H9 (cell line): ENCODE measurements at regions not wholly inside any gene's neighbourhood (a gene's known extent, or its start where the extent isn't known, plus 50 kb on each side); places are given as distances from the start of the nearest gene placed in this dataset.

ENCODE experiments used
- DNase-seq: peaks from one replicate; pipeline ENCODE4 v3.0.0-alpha.2; 2017
- H2AFZ ChIP-seq: one replicate; pipeline ENCODE4 v1.6.1; 2013; ENCODE audit warnings: mild to moderate bottlenecking, low read length, control low read depth, moderate library complexity
- H2AK5ac ChIP-seq: 2 replicates; pipeline ENCODE4 v1.6.1; 2013; ENCODE audit warnings: low read length, control low read depth, mixed read lengths; ENCODE audit not compliant: insufficient read length
- H2BK120ac ChIP-seq: one replicate; pipeline ENCODE4 v1.6.1; 2013; ENCODE audit warnings: low read depth, mild to moderate bottlenecking, low read length, control low read depth, inconsistent platforms; ENCODE audit not compliant: poor library complexity, severe bottlenecking
- H2BK12ac ChIP-seq: 2 replicates; pipeline ENCODE4 v1.6.1; 2013; ENCODE audit warnings: low read length, control low read depth, mixed read lengths, low read depth; ENCODE audit not compliant: insufficient read length
- H2BK15ac ChIP-seq: 2 replicates; pipeline ENCODE4 v1.6.1; 2013; ENCODE audit warnings: low read depth, low read length, control low read depth
- H2BK20ac ChIP-seq: one replicate; pipeline ENCODE4 v1.6.1; 2013; ENCODE audit warnings: low read depth, mild to moderate bottlenecking, low read length, control low read depth, inconsistent platforms; ENCODE audit not compliant: poor library complexity, severe bottlenecking
- H2BK5ac ChIP-seq: 2 replicates; pipeline ENCODE4 v1.6.1; 2013; ENCODE audit warnings: low read length, control low read depth, mixed read lengths; ENCODE audit not compliant: insufficient read length
- H3K14ac ChIP-seq: 2 replicates; pipeline ENCODE4 v1.6.1; 2013; ENCODE audit warnings: low read length, control low read depth; ENCODE audit not compliant: insufficient read depth
- H3K18ac ChIP-seq: 2 replicates; pipeline ENCODE4 v1.6.1; 2013; ENCODE audit warnings: low read depth, mild to moderate bottlenecking, mixed read lengths, low read length, control low read depth; ENCODE audit not compliant: insufficient read length
- H3K23ac ChIP-seq: 2 replicates; pipeline ENCODE4 v1.6.1; 2013; ENCODE audit warnings: low read length, control low read depth, mixed read lengths, low read depth; ENCODE audit not compliant: insufficient read length
- H3K23me2 ChIP-seq: 2 replicates; pipeline ENCODE4 v1.6.1; 2013; ENCODE audit warnings: low read depth, mild to moderate bottlenecking, mixed read lengths, low read length, control low read depth; ENCODE audit not compliant: insufficient read length, poor library complexity, severe bottlenecking
- H3K27ac ChIP-seq: 2 replicates; pipeline ENCODE4 v1.5.1; 2013; ENCODE audit warnings: low read length, control low read depth, mixed read lengths, low read depth; ENCODE audit not compliant: insufficient read length
- H3K27me3 ChIP-seq: 2 replicates; pipeline ENCODE4 v1.6.1; 2013; ENCODE audit warnings: low read length, control low read depth, inconsistent platforms; ENCODE audit not compliant: insufficient read depth
- H3K4ac ChIP-seq: 2 replicates; pipeline ENCODE4 v1.6.1; 2013; ENCODE audit warnings: low read depth, mild to moderate bottlenecking, control low read depth, inconsistent platforms, low read length, moderate library complexity
- H3K4me1 ChIP-seq: 2 replicates; pipeline ENCODE4 v1.6.1; 2013; ENCODE audit warnings: low read length, control low read depth, inconsistent platforms; ENCODE audit not compliant: insufficient read depth
- H3K4me2 ChIP-seq: 2 replicates; pipeline ENCODE4 v1.6.1; 2013; ENCODE audit warnings: low read length, control low read depth, mixed read lengths; ENCODE audit not compliant: insufficient read length, insufficient read depth
- H3K56ac ChIP-seq: 2 replicates; pipeline ENCODE4 v1.6.1; 2013; ENCODE audit warnings: low read depth, mild to moderate bottlenecking, mixed read lengths, low read length, control low read depth; ENCODE audit not compliant: insufficient read length
- H3K79me1 ChIP-seq: 2 replicates; pipeline ENCODE4 v1.6.1; 2013; ENCODE audit warnings: low read depth, mild to moderate bottlenecking, moderate library complexity, low read length, control low read depth, inconsistent platforms; ENCODE audit not compliant: insufficient read depth, poor library complexity, severe bottlenecking
- H3K79me2 ChIP-seq: 2 replicates; pipeline ENCODE4 v1.6.1; 2013; ENCODE audit warnings: low read length, control low read depth, inconsistent platforms; ENCODE audit not compliant: insufficient read depth
- H3K9ac ChIP-seq: 2 replicates; pipeline ENCODE4 v1.6.1; 2013; ENCODE audit warnings: low read length, control low read depth, mixed read lengths; ENCODE audit not compliant: insufficient read length; ENCODE audit errors: extremely low read depth
- H3K9me3 ChIP-seq: one replicate; pipeline ENCODE4 v1.6.1; 2013; ENCODE audit warnings: low read depth, low read length, inconsistent platforms; ENCODE audit not compliant: control insufficient read depth
- H3T11ph ChIP-seq: one replicate; pipeline ENCODE4 v1.6.1; 2013; ENCODE audit warnings: mild to moderate bottlenecking, low read length, control low read depth, inconsistent platforms
- H4K20me1 ChIP-seq: one replicate; pipeline ENCODE4 v1.6.1; 2013; ENCODE audit not compliant: control insufficient read depth, insufficient read length, insufficient read depth
- H4K5ac ChIP-seq: 2 replicates; pipeline ENCODE4 v1.6.1; 2013; ENCODE audit warnings: low read depth, mild to moderate bottlenecking, mixed read lengths, low read length, control low read depth; ENCODE audit not compliant: insufficient read length
- H4K8ac ChIP-seq: replicated peaks from 2 replicates; pipeline ENCODE4 v1.6.1; 2013; ENCODE audit warnings: low read length, control low read depth, mixed read lengths, low read depth; ENCODE audit not compliant: insufficient read length
- H4K91ac ChIP-seq: 2 replicates; pipeline ENCODE4 v1.6.1; 2013; ENCODE audit warnings: low read depth, mild to moderate bottlenecking, moderate library complexity, mixed read lengths, low read length, control low read depth; ENCODE audit not compliant: insufficient read length
- H3K27ac Mint-ChIP-seq, 3 experiments: 2 replicates in 2 of 3; 3 replicates in 1 of 3; pipeline ENCODE4 v1.8.0; 2020 to 2021; ENCODE audit warnings: mixed read lengths in 3 of 3, mild to moderate bottlenecking in 1 of 3, moderate library complexity in 1 of 3
- H3K27me3 Mint-ChIP-seq: 2 replicates; pipeline ENCODE4 v1.8.0; 2021; ENCODE audit warnings: low read depth, mild to moderate bottlenecking, moderate library complexity, mixed read lengths
- H3K36me3 Mint-ChIP-seq, 3 experiments: 2 replicates in 2 of 3; 3 replicates in 1 of 3; pipeline ENCODE4 v1.8.0; 2020 to 2021; ENCODE audit warnings: low read depth in 3 of 3, mixed read lengths in 3 of 3; ENCODE audit not compliant: insufficient read depth in 1 of 3
- H3K4me1 Mint-ChIP-seq, 2 experiments: 2 replicates each; pipeline ENCODE4 v1.8.0; 2020; ENCODE audit warnings: mixed read lengths in 2 of 2
- H3K4me3 Mint-ChIP-seq, 2 experiments: 2 replicates in 1 of 2; 3 replicates in 1 of 2; pipeline ENCODE4 v1.8.0; 2020 to 2021; ENCODE audit warnings: mild to moderate bottlenecking in 2 of 2, mixed read lengths in 2 of 2, moderate library complexity in 1 of 2
- H3K9me3 Mint-ChIP-seq, 2 experiments: 2 replicates in 1 of 2; 3 replicates in 1 of 2; pipeline ENCODE4 v1.8.0; 2020; ENCODE audit warnings: mild to moderate bottlenecking in 2 of 2, mixed read lengths in 2 of 2, moderate library complexity in 1 of 2
- WGBS: extraction: QIAGEN DNeasy Blood & Tissue Kit; methylation state at CpG from one replicate; pipeline ENCODE4 v1.1.7; 2013; ENCODE audit warnings: missing lambda C conversion rate, low lambda C conversion rate, mixed read lengths; ENCODE audit not compliant: insufficient read length; ENCODE audit errors: extremely low coverage; 5-methylcytosine and 5-hydroxymethylcytosine counted together
- TF ChIP-seq, protein P1 (sequence below): fragments of 200-600 bp; sonication (generic); conservative IDR thresholded peaks from 3 replicates; pipeline ENCODE4 v1.8.0; 2021; ENCODE audit warnings: antibody characterized with exemption, mild to moderate bottlenecking

DNA sequence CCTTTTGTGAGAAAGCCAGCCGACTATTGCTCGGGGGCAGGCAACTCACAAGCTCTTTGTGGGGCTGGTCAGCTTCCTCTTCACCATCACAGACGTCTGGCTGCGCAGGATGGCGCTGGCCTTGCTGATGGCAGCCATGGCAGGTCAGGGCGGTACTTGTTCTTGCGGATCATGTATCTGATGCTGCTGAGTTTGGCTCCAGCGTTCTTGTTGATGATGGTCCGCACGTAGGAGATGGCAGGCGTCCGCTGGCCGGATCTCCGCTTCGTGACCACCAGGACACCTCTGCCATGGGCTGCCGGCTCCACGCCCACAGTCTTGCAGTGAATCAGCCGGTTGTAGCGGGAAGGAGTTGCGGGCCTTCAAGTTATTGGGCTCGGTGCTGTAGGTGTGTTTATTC, 67.9 kb upstream of the SLC7A14 start:
- H3T11ph ChIP-seq = no peak overlapping the region
- no peak overlapping the region for H3K23ac ChIP-seq
- H2BK12ac ChIP-seq = no peak overlapping the region
- no peaks in the 10 kb centered on the region for H4K20me1 ChIP-seq
- H3K79me1 ChIP-seq = no peaks in the 10 kb centered on the region
- H4K5ac ChIP-seq = no peak overlapping the region
- Mint-ChIP-seq H3K4me1 (peaks cover 12 to 13% of the 10 kb centered on the region in 2 experiments; a peak in 3 of 4 replicates), H3K4me3 (no peak overlapping the region; a peak in 1 of 5 replicates), H3K9me3 (no peaks in the 10 kb centered on the region; a peak in 1 of 5 replicates), H3K36me3 (no peaks in the 10 kb centered on the region), H3K27me3 (no peaks in the 10 kb centered on the region), H3K27ac (no peak overlapping the region)
- H4K8ac ChIP-seq = no peak overlapping the region
- no peak overlapping the region for H2AFZ ChIP-seq
- no peaks in the 10 kb centered on the region for H3K9me3 ChIP-seq
- no peak overlapping the region for H3K27ac ChIP-seq
- no peaks in the 10 kb centered on the region; the same call in 1 of the 2 replicates for H3K4me1 ChIP-seq
- no peak for DNase-seq
- no peaks in the 10 kb centered on the region for H3K79me2 ChIP-seq
- no peaks in the 10 kb centered on the region for H3K27me3 ChIP-seq
- H2BK120ac ChIP-seq = no peak overlapping the region
- H2AK5ac ChIP-seq = no peak overlapping the region
- TF ChIP-seq, protein P1, sequence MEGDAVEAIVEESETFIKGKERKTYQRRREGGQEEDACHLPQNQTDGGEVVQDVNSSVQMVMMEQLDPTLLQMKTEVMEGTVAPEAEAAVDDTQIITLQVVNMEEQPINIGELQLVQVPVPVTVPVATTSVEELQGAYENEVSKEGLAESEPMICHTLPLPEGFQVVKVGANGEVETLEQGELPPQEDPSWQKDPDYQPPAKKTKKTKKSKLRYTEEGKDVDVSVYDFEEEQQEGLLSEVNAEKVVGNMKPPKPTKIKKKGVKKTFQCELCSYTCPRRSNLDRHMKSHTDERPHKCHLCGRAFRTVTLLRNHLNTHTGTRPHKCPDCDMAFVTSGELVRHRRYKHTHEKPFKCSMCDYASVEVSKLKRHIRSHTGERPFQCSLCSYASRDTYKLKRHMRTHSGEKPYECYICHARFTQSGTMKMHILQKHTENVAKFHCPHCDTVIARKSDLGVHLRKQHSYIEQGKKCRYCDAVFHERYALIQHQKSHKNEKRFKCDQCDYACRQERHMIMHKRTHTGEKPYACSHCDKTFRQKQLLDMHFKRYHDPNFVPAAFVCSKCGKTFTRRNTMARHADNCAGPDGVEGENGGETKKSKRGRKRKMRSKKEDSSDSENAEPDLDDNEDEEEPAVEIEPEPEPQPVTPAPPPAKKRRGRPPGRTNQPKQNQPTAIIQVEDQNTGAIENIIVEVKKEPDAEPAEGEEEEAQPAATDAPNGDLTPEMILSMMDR = no peak
- H4K91ac ChIP-seq = no peak overlapping the region
- no peak overlapping the region for H2BK5ac ChIP-seq
- no peak overlapping the region for H3K9ac ChIP-seq
- H3K4ac ChIP-seq = no peak overlapping the region
- no CpG with 5 or more reads among the region's 21 CpGs for WGBS
- no peak overlapping the region for H3K56ac ChIP-seq
- H2BK15ac ChIP-seq = no peak overlapping the region
- no peak overlapping the region for H3K18ac ChIP-seq
- no peaks in the 10 kb centered on the region for H3K23me2 ChIP-seq
- H2BK20ac ChIP-seq = no peak overlapping the region
- no peak overlapping the region for H3K14ac ChIP-seq
- H3K4me2 ChIP-seq = no peak overlapping the region
